B cell (primary cell): ENCODE measurements at regions not wholly inside any gene's neighbourhood (a gene's known extent, or its start where the extent isn't known, plus 50 kb on each side); places are given as distances from the start of the nearest gene placed in this dataset.

Source experiments
- ATAC-seq: fragments of 200-7000 bp; cut with Tn5 transposase; one replicate; pipeline ENCODE4 v1.10.0; 2021; ENCODE audit warnings: low read depth, mild to moderate bottlenecking, moderate number of reproducible peaks, moderate library complexity
- CTCF ChIA-PET: fragments of 350-600 bp; sonication (Branson Sonifier 250); formaldehyde crosslinking; loops from one replicate; lab custom pipeline; 2021; ENCODE audit warnings: antibody characterized with exemption, inconsistent platforms; lab: Charles Lee
- POLR2A ChIA-PET: fragments of 350-600 bp; sonication (Branson Sonifier 250); formaldehyde crosslinking; loops from one replicate; lab custom pipeline; 2021; ENCODE audit warnings: antibody characterized with exemption; lab: Charles Lee
- DNase-seq: peaks from one replicate; pipeline ENCODE4 v3.0.0; 2013
- H2AFZ ChIP-seq: 2 replicates; pipeline ENCODE4 v1.6.1; 2012; ENCODE audit warnings: mild to moderate bottlenecking, low read depth, low read length; ENCODE audit not compliant: insufficient read depth, poor library complexity, severe bottlenecking
- H3K27ac ChIP-seq, 2 donors: 1 replicate in 1 of 2; 2 replicates in 1 of 2; pipeline ENCODE4 v1.5.1; 2012 to 2013; ENCODE audit warnings: low read length in 2 of 2, mild to moderate bottlenecking in 2 of 2, moderate library complexity in 1 of 2
- H3K27me3 ChIP-seq, 4 experiments: fragments of 200-600 bp in 1 of 4; sonication (generic) in 1 of 4; replicated peaks in 1 of 4; 1 replicate in 2 of 4; 2 replicates in 2 of 4; pipeline versions ENCODE4 v1.6.1 to v1.7.0; 2013 to 2016; ENCODE audit warnings: low read length in 3 of 4, mild to moderate bottlenecking in 2 of 4, mixed read lengths in 1 of 4, moderate library complexity in 1 of 4; ENCODE audit not compliant: insufficient read depth in 4 of 4, control insufficient read depth in 3 of 4; ENCODE audit errors: control extremely low read depth in 1 of 4
- H3K36me3 ChIP-seq, 2 experiments: replicated peaks in 1 of 2; 1 replicate in 1 of 2; 2 replicates in 1 of 2; pipeline versions ENCODE4 v1.6.1 to v1.7.1; 2013; ENCODE audit warnings: low read length in 1 of 2; ENCODE audit not compliant: insufficient read depth in 2 of 2, control insufficient read depth in 1 of 2; ENCODE audit errors: control extremely low read depth in 1 of 2, extremely low read depth in 1 of 2
- H3K4me1 ChIP-seq, 2 donors: fragments of 200-600 bp in 1 of 2; sonication (generic) in 1 of 2; 1 replicate in 1 of 2; 2 replicates in 1 of 2; pipeline versions ENCODE4 v1.5.1 to v1.6.1; 2013 to 2017; ENCODE audit warnings: low read length in 2 of 2; ENCODE audit not compliant: control insufficient read depth in 2 of 2, insufficient read depth in 2 of 2
- H3K4me2 ChIP-seq: replicated peaks from 2 replicates; pipeline ENCODE3; 2012; ENCODE audit warnings: mild to moderate bottlenecking, low read depth, low read length; ENCODE audit not compliant: poor library complexity, severe bottlenecking
- H3K4me3 ChIP-seq, 5 experiments: fragments of 200-600 bp in 1 of 5; sonication (generic) in 1 of 5; 1 replicate in 3 of 5; 2 replicates in 2 of 5; pipeline versions ENCODE4 v1.5.1 to v1.7.0; 2011 to 2016; ENCODE audit warnings: low read length in 4 of 5, mild to moderate bottlenecking in 4 of 5, low read depth in 2 of 5, control low read depth in 1 of 5, moderate library complexity in 1 of 5; ENCODE audit not compliant: insufficient read depth in 1 of 5; ENCODE audit errors: control extremely low read depth in 1 of 5, extremely low read depth in 1 of 5
- H3K79me2 ChIP-seq: fragments of 200-600 bp; sonication (generic); one replicate; pipeline ENCODE4 v1.6.0; 2016; ENCODE audit warnings: low read length; ENCODE audit not compliant: control insufficient read depth, insufficient read depth
- H3K9ac ChIP-seq: fragments of 200-600 bp; sonication (generic); 2 replicates; pipeline ENCODE4 v1.6.1; 2017; ENCODE audit warnings: mild to moderate bottlenecking, low read length, moderate library complexity
- H3K9me3 ChIP-seq, 3 donors: one replicate each; pipeline versions ENCODE4 v1.6.1 to v1.7.1; 2013; ENCODE audit warnings: low read length in 2 of 3; ENCODE audit not compliant: control insufficient read depth in 2 of 3, insufficient read depth in 1 of 3; ENCODE audit errors: control extremely low read depth in 1 of 3
- H4K20me1 ChIP-seq: 2 replicates; pipeline ENCODE4 v1.6.0; 2012; ENCODE audit warnings: mild to moderate bottlenecking, low read length; ENCODE audit not compliant: insufficient read depth, control insufficient read depth, poor library complexity, severe bottlenecking
- H3K27ac Mint-ChIP-seq: one replicate; pipeline ENCODE4 v1.8.0; 2021; ENCODE audit warnings: mixed read lengths
- H3K27me3 Mint-ChIP-seq: one replicate; pipeline ENCODE4 v1.8.0; 2021; ENCODE audit warnings: mixed read lengths
- H3K4me1 Mint-ChIP-seq: one replicate; pipeline ENCODE4 v1.8.0; 2021; ENCODE audit warnings: mixed read lengths
- H3K4me3 Mint-ChIP-seq: one replicate; pipeline ENCODE4 v1.8.0; 2021; ENCODE audit warnings: mixed read lengths
- H3K9me3 Mint-ChIP-seq: one replicate; pipeline ENCODE4 v1.8.0; 2022; ENCODE audit warnings: mixed read lengths; ENCODE audit not compliant: insufficient read depth
- CTCF ChIP-seq: fragments of 200-600 bp; IDR thresholded peaks from one replicate; pipeline ENCODE4 v1.8.0; 2022; ENCODE audit warnings: antibody characterized with exemption, mild to moderate bottlenecking
- EZH2 ChIP-seq: IDR thresholded peaks from 2 replicates; pipeline ENCODE4 v1.6.1; 2012; ENCODE audit warnings: borderline replicate concordance, low read depth, mild to moderate bottlenecking, moderate library complexity, low read length; ENCODE audit not compliant: insufficient read depth, poor library complexity, severe bottlenecking
- WGBS: methylation state at CpG from one replicate; pipeline ENCODE4 v1.1.5; 2013; ENCODE audit warnings: missing lambda C conversion rate; ENCODE audit not compliant: insufficient coverage; 5-methylcytosine and 5-hydroxymethylcytosine counted together
- intact Hi-C: fragments of 100-400 bp; cut with micrococcal nuclease; formaldehyde crosslinking; loops from one replicate; pipeline ENCODE4 v1.10.0; 2022

DNA sequence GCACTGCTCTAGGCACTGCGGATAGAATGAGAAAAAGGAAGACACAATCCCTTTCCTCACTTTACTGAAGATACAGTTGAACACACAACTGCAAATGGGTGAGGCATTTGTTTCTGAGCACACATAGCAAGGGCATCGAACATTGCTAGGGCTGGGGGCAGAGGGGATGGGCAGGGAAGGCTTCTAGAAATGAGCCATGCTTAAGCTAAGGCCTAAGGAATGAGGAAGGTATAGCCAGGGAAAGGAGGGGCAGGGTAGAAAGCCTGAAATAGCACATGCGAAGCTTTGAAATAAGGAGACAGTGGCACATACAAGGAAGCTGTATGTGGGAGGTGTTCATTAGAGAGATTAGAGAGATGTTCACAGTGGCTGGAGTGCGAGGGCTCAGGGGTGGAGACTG, 92.7 kb downstream of the KIF4B start:
- H3K9me3 Mint-ChIP-seq: no peaks in the 10 kb centered on the region
- TF ChIP-seq CTCF (no peak), EZH2 (no peak)
- no peaks in the 10 kb centered on the region for H3K4me1 ChIP-seq
- CTCF ChIA-PET: no interaction called here
- H3K4me3 Mint-ChIP-seq: no peak overlapping the region
- H3K9ac ChIP-seq: no peak overlapping the region
- no peaks in the 10 kb centered on the region for H3K9me3 ChIP-seq
- DNase-seq (no peak), ATAC-seq (no peak)
- intact Hi-C loops: no loop called here
- no peaks in the 10 kb centered on the region for H4K20me1 ChIP-seq
- H3K4me1 Mint-ChIP-seq: no peaks in the 10 kb centered on the region
- no peak overlapping the region for H3K4me3 ChIP-seq
- POLR2A ChIA-PET: no interaction called here
- H3K4me2 ChIP-seq: no peak overlapping the region
- no peak overlapping the region for H3K27ac ChIP-seq
- peaks cover 5% of the 10 kb centered on the region for H3K27me3 Mint-ChIP-seq
- no peaks in the 10 kb centered on the region for H3K36me3 ChIP-seq
- WGBS: 88% methylated on average over 2 of the region's 4 CpGs
- no peaks in the 10 kb centered on the region for H3K27me3 ChIP-seq
- no peaks in the 10 kb centered on the region for H3K79me2 ChIP-seq
- no peak overlapping the region for H2AFZ ChIP-seq
- no peak overlapping the region for H3K27ac Mint-ChIP-seq

DNA sequence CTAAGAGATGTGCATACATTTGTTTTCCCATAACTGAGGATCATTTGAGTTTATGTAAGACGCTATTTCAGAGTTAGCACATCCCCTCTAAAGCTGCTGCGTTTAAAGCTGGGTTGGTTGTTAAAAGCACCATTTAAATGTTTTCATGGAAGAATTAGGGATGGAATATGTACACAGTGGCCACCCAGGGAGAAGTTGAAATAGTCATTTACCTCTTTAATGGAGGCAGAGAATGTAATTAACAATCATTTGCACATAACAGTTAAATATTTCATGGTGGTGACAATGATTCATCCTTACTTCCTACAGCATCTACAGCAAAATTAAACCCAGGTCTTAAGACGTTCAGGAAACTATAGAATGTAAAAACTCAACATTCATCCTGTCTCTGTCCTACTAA, 100.3 kb downstream of the KIF4B start:
- Histone ChIP-seq H3K4me1 (no peaks in the 10 kb centered on the region), H3K4me3 (no peak overlapping the region), H3K79me2 (no peaks in the 10 kb centered on the region), H3K27me3 (no peaks in the 10 kb centered on the region), H3K4me2 (no peak overlapping the region), H2AFZ (no peak overlapping the region), H4K20me1 (no peaks in the 10 kb centered on the region), H3K9me3 (no peaks in the 10 kb centered on the region), H3K9ac (no peak overlapping the region), H3K36me3 (no peaks in the 10 kb centered on the region), H3K27ac (no peak overlapping the region)
- Mint-ChIP-seq H3K4me3 (no peak overlapping the region), H3K4me1 (no peaks in the 10 kb centered on the region), H3K9me3 (no peaks in the 10 kb centered on the region), H3K27me3 (no peaks in the 10 kb centered on the region), H3K27ac (no peak overlapping the region)
- TF ChIP-seq EZH2 (no peak), CTCF (no peak)
- DNase-seq (no peak), ATAC-seq (no peak)
- WGBS: no CpG with 5 or more reads among the region's 3 CpGs
- intact Hi-C loops: no loop called here
- CTCF ChIA-PET: no interaction called here
- POLR2A ChIA-PET: no interaction called here
